Keratinocyte (primary cell): ENCODE measurements at regions not wholly inside any gene's neighbourhood (a gene's known extent, or its start where the extent isn't known, plus 50 kb on each side); places are given as distances from the start of the nearest gene placed in this dataset.
A peak's percentile ranks its signal among the peaks of the same experiment; 100 is the strongest.

ENCODE experiments used
- DNase-seq: peaks from one replicate; pipeline ENCODE4 v3.0.0-alpha.2; 2011; ENCODE audit warnings: low read depth, missing footprints, low spot score
- FAIRE-seq: peaks from 2 replicates; lab custom pipeline; 2011; peaks lifted over from hg19 to GRCh38; lab: Jason Lieb, UNC
- H2AFZ ChIP-seq: 2 replicates; pipeline ENCODE4 v1.6.0; 2012; ENCODE audit warnings: low read length, control low read depth, inconsistent platforms; ENCODE audit not compliant: control insufficient read depth
- H3K27ac ChIP-seq: 2 replicates; pipeline ENCODE4 v1.5.1; 2011; ENCODE audit warnings: low read length; ENCODE audit not compliant: control insufficient read depth, insufficient read depth
- H3K27me3 ChIP-seq: 3 replicates; pipeline ENCODE4 v1.6.0; 2011; ENCODE audit warnings: low read length; ENCODE audit not compliant: control insufficient read depth, insufficient read depth; ENCODE audit errors: extremely low read depth
- H3K36me3 ChIP-seq, 2 experiments: 2 replicates in 1 of 2; 3 replicates in 1 of 2; pipeline ENCODE4 v1.5.1; 2011; ENCODE audit warnings: low read length in 2 of 2, mild to moderate bottlenecking in 1 of 2; ENCODE audit not compliant: control insufficient read depth in 2 of 2, insufficient read depth in 2 of 2; ENCODE audit errors: extremely low read depth in 1 of 2
- H3K4me1 ChIP-seq: 3 replicates; pipeline ENCODE4 v1.5.1; 2011; ENCODE audit warnings: low read length; ENCODE audit not compliant: control insufficient read depth, insufficient read depth; ENCODE audit errors: extremely low read depth
- H3K4me2 ChIP-seq: 3 replicates; pipeline ENCODE4 v1.6.0; 2011; ENCODE audit warnings: low read depth, low read length; ENCODE audit not compliant: control insufficient read depth, insufficient read depth; ENCODE audit errors: extremely low read depth
- H3K4me3 ChIP-seq, 3 experiments: fragments of 200-600 bp in 1 of 3; sonication (generic) in 1 of 3; 2 replicates in 2 of 3; 3 replicates in 1 of 3; pipeline ENCODE4 v1.5.1; 2011 to 2016; ENCODE audit warnings: low read length in 3 of 3, mild to moderate bottlenecking in 3 of 3, control low read depth in 2 of 3, inconsistent platforms in 1 of 3, low read depth in 1 of 3, mixed read lengths in 1 of 3, mixed run types in 1 of 3, moderate library complexity in 1 of 3; ENCODE audit not compliant: control insufficient read depth in 2 of 3, insufficient read depth in 2 of 3; ENCODE audit errors: extremely low read depth in 1 of 3
- H3K79me2 ChIP-seq: 2 replicates; pipeline ENCODE4 v1.6.0; 2012; ENCODE audit warnings: low read length; ENCODE audit not compliant: control insufficient read depth, insufficient read depth
- H3K9ac ChIP-seq: 3 replicates; pipeline ENCODE4 v1.6.0; 2011; ENCODE audit warnings: low read length; ENCODE audit not compliant: control insufficient read depth, insufficient read depth; ENCODE audit errors: extremely low read depth
- H3K9me1 ChIP-seq: 3 replicates; pipeline ENCODE4 v1.6.0; 2011; ENCODE audit warnings: low read length; ENCODE audit not compliant: control insufficient read depth, insufficient read depth; ENCODE audit errors: extremely low read depth
- H3K9me3 ChIP-seq: 2 replicates; pipeline ENCODE4 v1.5.1; 2012; ENCODE audit warnings: low read depth, low read length; ENCODE audit not compliant: control insufficient read depth
- H4K20me1 ChIP-seq: 3 replicates; pipeline ENCODE4 v1.6.0; 2011; ENCODE audit warnings: low read length; ENCODE audit not compliant: control insufficient read depth, insufficient read depth; ENCODE audit errors: extremely low read depth
- EZH2 ChIP-seq: IDR thresholded peaks from one replicate; pipeline ENCODE4 v1.6.1; 2012; ENCODE audit warnings: inconsistent platforms, mild to moderate bottlenecking, low read length, moderate library complexity
- dilution Hi-C: fragments of 300-500 bp; cut with MboI; formaldehyde crosslinking; loops from one replicate; pipeline ENCODE4 v1.7.0; 2020; ENCODE audit warnings: low sequenced_read_pairs; ENCODE audit not compliant: extremely low pct_ligation_motif_present
- TF ChIP-seq, protein P1 (sequence below), 3 experiments: IDR thresholded peaks in 1 of 3; conservative IDR thresholded peaks in 1 of 3; optimal IDR thresholded peaks in 1 of 3; 2 replicates in 2 of 3; 3 replicates in 1 of 3; pipeline versions ENCODE3 to v1.5.1; 2011; ENCODE audit warnings: low read length in 3 of 3, mild to moderate bottlenecking in 3 of 3, moderate library complexity in 2 of 3, control low read depth in 1 of 3, inconsistent platforms in 1 of 3; ENCODE audit not compliant: insufficient read depth in 2 of 3; ENCODE audit errors: extremely low read depth in 1 of 3

DNA sequence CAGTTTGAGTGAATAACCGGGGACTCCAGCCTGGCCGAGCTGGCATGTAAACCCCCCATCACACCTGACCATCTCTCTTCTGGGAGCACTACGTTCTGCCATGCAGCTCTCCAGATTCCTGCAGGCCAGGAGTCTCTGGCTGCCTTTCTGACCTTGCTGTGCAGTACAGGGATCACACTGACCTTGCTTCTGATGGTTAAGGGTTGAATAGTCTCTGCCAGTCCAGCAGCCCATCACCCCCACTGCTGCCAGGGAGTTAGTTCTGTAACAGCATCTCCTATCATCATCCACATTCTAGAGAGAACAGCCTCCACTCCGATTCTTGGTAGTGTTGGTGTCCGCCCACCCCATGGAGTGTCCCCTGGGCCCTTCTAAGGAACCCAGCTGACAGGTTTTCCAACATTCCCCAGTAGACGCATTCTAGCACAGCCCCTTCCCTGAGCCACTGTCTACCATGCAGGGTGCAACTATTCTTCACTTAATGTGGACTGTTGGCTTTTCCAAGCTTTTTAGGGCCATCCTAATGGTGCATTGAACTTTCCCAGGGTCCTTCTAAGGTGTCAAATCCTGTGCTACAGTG lies 109.8 kb downstream of the RIPK4 start:
- no peak for DNase-seq

DNA sequence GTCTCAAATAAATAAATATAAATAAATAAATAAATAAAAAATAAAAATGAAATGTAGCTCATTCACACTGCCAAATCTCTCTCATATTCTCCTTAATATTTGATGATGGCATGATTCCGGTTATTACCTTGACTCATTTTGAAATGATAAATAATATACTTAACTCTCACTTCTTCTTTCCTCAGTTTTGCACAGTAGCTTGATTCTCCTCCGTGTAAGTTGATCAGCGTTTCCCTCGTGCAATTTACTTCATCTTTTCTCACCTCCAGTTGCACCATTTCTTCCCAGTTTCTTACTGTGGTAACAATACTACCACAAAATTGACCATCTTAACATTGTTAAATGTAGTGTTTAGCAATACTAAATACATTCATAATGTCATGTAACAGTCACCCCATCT lies 111.6 kb downstream of the RIPK4 start:
- Histone ChIP-seq H3K27ac (no peak overlapping the region), H2AFZ (no peak overlapping the region), H3K4me2 (no peak overlapping the region), H3K9me3 (no peaks in the 10 kb centered on the region), H3K36me3 (no peaks in the 10 kb centered on the region), H3K9ac (no peak overlapping the region), H3K4me1 (peaks cover 34% of the 10 kb centered on the region), H3K4me3 (no peak overlapping the region), H3K9me1 (no peaks in the 10 kb centered on the region), H3K79me2 (no peaks in the 10 kb centered on the region), H4K20me1 (no peaks in the 10 kb centered on the region), H3K27me3 (no peaks in the 10 kb centered on the region)
- dilution Hi-C loops: no loop called here
- FAIRE-seq: no peak
- TF ChIP-seq EZH2: no peak
- TF ChIP-seq, protein P1, sequence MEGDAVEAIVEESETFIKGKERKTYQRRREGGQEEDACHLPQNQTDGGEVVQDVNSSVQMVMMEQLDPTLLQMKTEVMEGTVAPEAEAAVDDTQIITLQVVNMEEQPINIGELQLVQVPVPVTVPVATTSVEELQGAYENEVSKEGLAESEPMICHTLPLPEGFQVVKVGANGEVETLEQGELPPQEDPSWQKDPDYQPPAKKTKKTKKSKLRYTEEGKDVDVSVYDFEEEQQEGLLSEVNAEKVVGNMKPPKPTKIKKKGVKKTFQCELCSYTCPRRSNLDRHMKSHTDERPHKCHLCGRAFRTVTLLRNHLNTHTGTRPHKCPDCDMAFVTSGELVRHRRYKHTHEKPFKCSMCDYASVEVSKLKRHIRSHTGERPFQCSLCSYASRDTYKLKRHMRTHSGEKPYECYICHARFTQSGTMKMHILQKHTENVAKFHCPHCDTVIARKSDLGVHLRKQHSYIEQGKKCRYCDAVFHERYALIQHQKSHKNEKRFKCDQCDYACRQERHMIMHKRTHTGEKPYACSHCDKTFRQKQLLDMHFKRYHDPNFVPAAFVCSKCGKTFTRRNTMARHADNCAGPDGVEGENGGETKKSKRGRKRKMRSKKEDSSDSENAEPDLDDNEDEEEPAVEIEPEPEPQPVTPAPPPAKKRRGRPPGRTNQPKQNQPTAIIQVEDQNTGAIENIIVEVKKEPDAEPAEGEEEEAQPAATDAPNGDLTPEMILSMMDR (optimal IDR thresholded peaks at IDR 0.05 in 1 of 3, IDR thresholded peaks at IDR 0.05 in 1 of 3, conservative IDR thresholded peaks at IDR 0.05 in 1 of 3; ENCODE audit: extremely low read depth in 1 of 3, insufficient read depth in 2 of 3, low read length in 3 of 3): no peak
- DNase-seq: no peak

More for the DNA sequence above, 109.8 kb downstream of the RIPK4 start:
- H3K27me3 ChIP-seq: no peaks in the 10 kb centered on the region
- no peaks in the 10 kb centered on the region for H4K20me1 ChIP-seq
- H3K4me3 ChIP-seq: no peak overlapping the region
- no peak overlapping the region for H2AFZ ChIP-seq
- H3K4me2 ChIP-seq: no peak overlapping the region
- H3K9me3 ChIP-seq: no peaks in the 10 kb centered on the region
- dilution Hi-C loops: no loop called here
- peak; percentile 9 for FAIRE-seq
- no peaks in the 10 kb centered on the region for H3K79me2 ChIP-seq
- no peaks in the 10 kb centered on the region for H3K9me1 ChIP-seq
- H3K9ac ChIP-seq: no peak overlapping the region
- no peaks in the 10 kb centered on the region for H3K36me3 ChIP-seq
- peaks cover 21% of the 10 kb centered on the region for H3K4me1 ChIP-seq
- H3K27ac ChIP-seq: no peak overlapping the region
- TF ChIP-seq, protein P1 (optimal IDR thresholded peaks at IDR 0.05 in 1 of 3, IDR thresholded peaks at IDR 0.05 in 1 of 3, conservative IDR thresholded peaks at IDR 0.05 in 1 of 3; ENCODE audit: extremely low read depth in 1 of 3, insufficient read depth in 2 of 3, low read length in 3 of 3): no peak
- no peak for TF ChIP-seq EZH2
